Keratinocyte (primary cell): ENCODE measurements at regions not wholly inside any gene's neighbourhood (a gene's known extent, or its start where the extent isn't known, plus 50 kb on each side); places are given as distances from the start of the nearest gene placed in this dataset.

ENCODE experiments used
- CTCF ChIP-seq, 3 experiments: IDR thresholded peaks in 1 of 3; conservative IDR thresholded peaks in 1 of 3; optimal IDR thresholded peaks in 1 of 3; 2 replicates in 2 of 3; 3 replicates in 1 of 3; pipeline versions ENCODE3 to v1.5.1; 2011; ENCODE audit warnings: low read length in 3 of 3, mild to moderate bottlenecking in 3 of 3, moderate library complexity in 2 of 3, control low read depth in 1 of 3, inconsistent platforms in 1 of 3; ENCODE audit not compliant: insufficient read depth in 2 of 3; ENCODE audit errors: extremely low read depth in 1 of 3
- EZH2 ChIP-seq: IDR thresholded peaks from one replicate; pipeline ENCODE4 v1.6.1; 2012; ENCODE audit warnings: inconsistent platforms, mild to moderate bottlenecking, low read length, moderate library complexity

- TF ChIP-seq CTCF (optimal IDR thresholded peaks at IDR 0.05 in 1 of 3, IDR thresholded peaks at IDR 0.05 in 1 of 3, conservative IDR thresholded peaks at IDR 0.05 in 1 of 3; ENCODE audit: extremely low read depth in 1 of 3, insufficient read depth in 2 of 3, low read length in 3 of 3), result no peak
- no peak for TF ChIP-seq EZH2
Observed at GRCh38 chr5:68839019-68839552, 254.7 kb upstream of the SLC30A5 start.
